LNCAP (cell line): ENCODE measurements at regions not wholly inside any gene's neighbourhood (a gene's known extent, or its start where the extent isn't known, plus 50 kb on each side); places are given as distances from the start of the nearest gene placed in this dataset.

Experiments
- TF ChIP-seq, protein P1 (sequence below): fragments of 450-650 bp; IDR thresholded peaks from 2 replicates; pipeline ENCODE4 v1.5.1; 2017; ENCODE audit warnings: mild to moderate bottlenecking

DNA sequence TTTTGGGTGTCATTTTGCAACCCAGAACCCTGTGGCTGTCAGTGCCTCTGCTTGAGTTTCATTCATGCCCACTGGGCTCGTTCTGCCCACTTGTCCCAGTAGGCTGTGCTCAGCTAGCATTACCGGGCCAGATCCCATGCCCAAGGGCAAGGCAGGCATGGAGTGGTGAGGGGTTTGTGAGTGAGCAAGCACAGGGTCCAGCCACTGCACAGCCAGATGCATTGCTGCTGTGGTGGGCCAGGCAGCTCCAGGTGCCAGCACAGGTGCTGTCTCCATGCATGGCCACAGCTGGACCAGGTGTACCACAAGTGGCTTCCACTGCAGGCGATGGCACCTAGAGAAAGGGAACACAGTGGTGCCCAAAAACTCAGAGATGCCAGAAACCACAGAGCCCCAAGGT lies 1671.2 kb downstream of the OLFM4 start:
- TF ChIP-seq, protein P1, sequence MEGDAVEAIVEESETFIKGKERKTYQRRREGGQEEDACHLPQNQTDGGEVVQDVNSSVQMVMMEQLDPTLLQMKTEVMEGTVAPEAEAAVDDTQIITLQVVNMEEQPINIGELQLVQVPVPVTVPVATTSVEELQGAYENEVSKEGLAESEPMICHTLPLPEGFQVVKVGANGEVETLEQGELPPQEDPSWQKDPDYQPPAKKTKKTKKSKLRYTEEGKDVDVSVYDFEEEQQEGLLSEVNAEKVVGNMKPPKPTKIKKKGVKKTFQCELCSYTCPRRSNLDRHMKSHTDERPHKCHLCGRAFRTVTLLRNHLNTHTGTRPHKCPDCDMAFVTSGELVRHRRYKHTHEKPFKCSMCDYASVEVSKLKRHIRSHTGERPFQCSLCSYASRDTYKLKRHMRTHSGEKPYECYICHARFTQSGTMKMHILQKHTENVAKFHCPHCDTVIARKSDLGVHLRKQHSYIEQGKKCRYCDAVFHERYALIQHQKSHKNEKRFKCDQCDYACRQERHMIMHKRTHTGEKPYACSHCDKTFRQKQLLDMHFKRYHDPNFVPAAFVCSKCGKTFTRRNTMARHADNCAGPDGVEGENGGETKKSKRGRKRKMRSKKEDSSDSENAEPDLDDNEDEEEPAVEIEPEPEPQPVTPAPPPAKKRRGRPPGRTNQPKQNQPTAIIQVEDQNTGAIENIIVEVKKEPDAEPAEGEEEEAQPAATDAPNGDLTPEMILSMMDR, result no peak

DNA sequence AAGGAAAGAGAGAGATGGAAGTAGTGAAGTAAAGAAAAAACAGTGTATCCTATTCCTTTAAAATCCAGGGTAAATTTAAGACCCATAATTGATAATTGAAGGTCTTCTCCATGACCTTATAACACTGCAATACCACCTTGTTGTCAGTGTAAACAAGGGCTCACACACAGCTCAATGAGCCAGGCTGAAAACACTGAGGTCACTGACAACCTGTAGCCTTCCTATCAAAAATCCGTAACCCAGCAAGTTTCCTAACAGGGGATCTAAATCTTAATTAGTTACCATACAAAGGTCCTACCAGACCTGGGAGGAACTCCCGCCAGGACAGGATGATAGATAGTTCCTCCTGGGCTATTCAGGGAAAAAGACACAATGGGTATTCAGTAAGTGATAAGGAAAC lies 1677.1 kb downstream of the OLFM4 start:
- TF ChIP-seq, protein P1, result no peak

DNA sequence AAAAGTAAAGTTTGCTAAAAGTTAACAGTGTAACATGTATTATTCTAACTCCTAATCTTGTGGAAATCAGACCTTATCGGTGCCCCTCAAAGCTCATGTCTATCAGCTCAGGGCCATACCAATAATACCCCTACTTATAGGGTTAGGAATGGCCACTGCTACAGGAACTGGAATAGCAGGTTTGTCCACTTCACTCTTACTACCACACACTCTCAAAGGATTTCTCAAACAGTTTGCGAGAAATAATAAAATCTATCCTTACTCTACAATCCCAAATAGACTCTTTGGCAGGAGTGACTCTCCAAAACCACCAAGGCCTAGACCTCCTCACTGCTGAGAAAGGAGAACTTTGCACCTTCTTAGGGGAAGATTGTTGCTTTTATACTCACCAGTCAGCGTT lies 1677.7 kb downstream of the OLFM4 start:
- TF ChIP-seq, protein P1, result no peak

DNA sequence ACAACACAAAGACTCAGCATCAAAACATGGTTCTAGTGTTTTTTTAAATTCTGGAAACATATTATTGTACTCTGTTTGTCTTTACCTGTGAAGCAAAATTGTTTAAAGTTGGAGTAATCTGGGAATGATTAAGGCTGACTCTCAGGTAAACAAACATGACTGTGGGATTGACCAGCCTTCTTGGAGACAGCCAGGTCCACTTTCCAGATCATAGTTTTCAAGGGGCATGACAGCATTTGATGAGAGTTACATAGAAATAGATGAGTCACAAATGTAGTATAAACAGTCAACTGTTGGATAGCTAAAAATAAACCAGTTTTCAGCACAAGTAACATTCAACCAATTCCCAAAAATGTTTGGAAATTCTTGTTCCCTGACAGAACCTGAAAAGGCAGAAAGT lies 1680.9 kb downstream of the OLFM4 start:
- TF ChIP-seq, protein P1, result no peak

DNA sequence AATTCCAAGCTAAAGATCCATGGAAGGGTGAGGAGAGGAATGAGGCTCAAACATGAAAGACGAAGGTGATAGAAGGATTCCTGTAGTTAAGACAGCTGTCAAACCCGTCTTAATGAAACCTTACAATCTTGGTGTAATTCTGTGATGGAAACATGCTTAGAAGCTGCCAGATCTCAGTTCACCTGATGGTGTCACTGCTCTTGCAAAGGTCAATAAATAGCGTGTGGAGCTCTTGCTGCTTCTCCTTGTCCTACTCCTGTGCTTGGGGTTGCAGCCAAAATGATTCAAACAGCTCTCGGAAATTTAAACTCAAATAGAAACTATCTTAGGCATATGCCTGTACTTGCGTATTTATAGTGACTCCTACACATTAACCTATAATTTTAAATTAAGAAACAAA lies 1705.0 kb downstream of the OLFM4 start:
- TF ChIP-seq, protein P1, result peak; percentile 40; the same call in 1 of the 2 replicates

DNA sequence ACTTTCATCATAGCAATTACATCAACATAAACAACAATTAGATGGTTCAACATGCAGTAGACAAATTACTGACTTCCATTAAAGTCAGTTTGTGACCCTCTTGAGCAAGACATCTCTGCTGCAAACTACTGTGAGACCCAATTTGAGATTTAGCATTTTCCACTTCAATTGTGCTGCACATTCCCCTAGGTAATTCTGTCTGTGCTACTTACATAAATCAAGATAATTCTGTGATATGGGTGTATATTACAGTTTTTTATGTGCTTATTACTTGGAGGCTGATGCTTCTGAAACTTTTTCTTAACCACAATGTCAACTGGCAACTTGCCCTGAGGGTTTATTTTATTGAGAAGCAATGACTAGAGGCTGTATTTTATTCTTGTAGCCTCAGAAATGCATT lies 1714.4 kb downstream of the OLFM4 start:
- TF ChIP-seq, protein P1, result no peak

DNA sequence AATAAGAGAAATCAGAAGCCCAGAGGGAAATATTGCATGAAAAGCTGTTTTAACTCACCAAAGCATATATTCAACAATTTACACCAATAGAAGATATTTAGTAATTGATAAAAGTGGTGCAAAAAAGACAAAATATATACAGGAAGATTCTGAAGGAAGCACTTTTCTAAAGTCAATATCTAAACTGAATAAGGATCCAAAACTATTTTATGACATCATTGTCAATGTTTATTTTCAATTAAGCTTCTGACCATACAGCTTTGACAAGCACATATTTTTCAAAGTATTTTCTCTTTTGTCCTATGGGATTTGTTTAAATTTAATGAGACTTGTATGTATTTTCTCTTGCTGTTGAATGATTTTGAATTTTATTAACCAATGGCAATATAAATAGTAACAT lies 1716.1 kb downstream of the OLFM4 start:
- TF ChIP-seq, protein P1, result no peak

DNA sequence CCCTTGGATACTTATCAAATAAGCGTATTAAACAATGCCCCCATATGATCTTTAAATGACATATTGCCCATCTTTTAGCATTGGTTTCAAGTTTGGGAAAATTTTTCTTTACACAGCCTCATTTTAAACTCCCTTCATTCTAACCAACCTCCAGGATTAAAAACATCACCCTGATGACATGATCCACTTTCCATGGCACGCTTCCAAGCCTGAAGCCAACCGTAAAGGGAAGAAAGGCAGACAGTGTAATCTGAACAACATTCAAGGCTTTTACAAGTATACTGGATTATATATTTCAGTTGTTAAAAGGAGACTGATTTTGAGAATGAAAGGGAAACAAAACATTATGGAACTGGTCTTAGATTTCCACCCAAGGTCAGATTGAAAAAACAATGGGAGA lies 1721.9 kb downstream of the OLFM4 start:
- TF ChIP-seq, protein P1, result no peak
